HG03097 (cell line): ENCODE measurements at regions not wholly inside any gene's neighbourhood (a gene's known extent, or its start where the extent isn't known, plus 50 kb on each side); places are given as distances from the start of the nearest gene placed in this dataset.

Experiments
- ATAC-seq: cut with Tn5 transposase; IDR thresholded peaks from one replicate; pipeline ENCODE4 v1.9.1; 2021; ENCODE audit not compliant: unreplicated experiment, low FRiP score

DNA sequence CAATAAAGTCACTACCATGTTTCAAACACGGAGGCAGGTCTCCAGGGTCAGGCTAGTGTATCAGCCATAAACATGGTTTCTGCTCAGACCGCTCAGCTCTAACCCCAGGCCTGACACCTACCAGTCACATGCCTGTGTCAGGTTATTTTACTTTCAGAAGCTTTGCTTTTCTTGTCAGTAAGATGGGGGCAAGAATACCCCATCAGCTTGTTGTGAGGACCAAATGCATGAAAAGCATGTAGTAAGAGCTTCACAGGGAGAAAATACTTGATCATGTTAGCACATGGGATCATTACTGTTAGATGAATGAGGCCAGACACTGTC is 65.2 kb upstream of the PIM1 start:
- no peak for ATAC-seq

DNA sequence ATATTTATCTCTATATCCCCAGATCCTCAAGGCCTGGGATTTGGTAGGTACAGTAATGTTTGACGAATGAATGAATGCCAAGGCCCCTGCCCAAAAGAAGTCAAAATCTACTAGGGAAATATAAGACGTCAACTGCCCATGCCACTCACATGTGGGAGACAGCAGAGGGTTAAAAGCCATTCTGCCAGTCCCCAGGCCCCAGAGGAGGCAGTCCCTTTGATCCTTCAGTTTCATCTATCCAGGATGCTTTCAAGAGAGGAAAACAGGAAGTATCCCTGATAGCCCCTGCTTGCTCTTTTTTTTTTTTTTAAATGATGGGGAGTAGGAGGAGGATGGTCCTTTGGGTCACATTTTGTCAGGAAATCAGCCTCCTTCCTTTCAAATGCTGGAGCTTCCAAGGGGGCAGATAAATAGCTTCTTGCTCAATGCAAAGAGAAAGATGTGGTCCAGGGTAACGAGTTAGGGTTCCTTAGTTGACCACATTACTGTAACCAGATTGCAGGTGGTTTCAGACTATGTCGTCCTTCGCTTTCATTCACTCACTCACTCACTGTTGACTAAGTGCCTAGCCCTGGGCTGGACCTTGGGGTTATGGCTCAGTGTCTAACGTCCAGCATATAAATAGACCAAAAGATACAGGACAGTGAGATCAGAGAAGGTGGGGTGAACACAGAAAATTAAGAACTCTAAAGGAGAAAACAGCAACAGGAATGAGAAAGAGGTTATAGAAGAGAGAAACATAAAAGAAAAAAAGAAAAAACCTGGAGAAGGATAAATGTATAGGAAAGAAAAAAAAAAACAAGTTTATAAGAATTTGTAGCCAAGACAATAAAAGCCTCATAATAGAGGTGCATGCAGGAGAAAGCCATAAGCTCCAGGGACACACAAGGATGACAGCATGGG is 64.6 kb upstream of the PIM1 start:
- ATAC-seq = no peak

GRCh38 chr6:37106051-37106363 is 63.9 kb upstream of the PIM1 start:
- no peak for ATAC-seq

GRCh38 chr6:37106554-37106953 is 63.4 kb upstream of the PIM1 start:
- no peak for ATAC-seq

DNA sequence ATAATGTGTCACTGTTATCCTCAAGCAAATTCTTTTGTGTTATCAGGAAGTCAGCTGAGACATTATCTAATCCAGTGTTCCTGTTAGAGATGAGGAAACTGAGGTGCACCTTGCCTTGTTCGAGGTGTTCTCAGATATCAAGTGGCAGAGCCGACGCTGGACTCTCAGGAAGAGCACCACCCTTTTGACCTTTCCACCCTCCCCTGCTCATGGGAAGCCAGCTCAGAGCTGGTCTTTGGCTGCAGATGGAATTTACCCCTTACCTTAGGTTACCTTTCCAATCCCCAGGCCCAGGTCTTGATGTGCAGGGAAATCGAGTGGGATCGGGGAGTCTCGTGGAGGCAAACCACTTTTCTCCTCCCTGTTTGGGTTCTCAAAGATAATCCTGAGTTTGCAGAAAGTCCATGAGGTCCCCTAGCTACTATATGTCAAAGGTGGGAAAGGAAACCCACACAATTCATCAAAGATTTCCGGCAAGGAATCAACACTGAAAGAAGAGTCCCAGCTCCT is 62.9 kb upstream of the PIM1 start:
- ATAC-seq = no peak

GRCh38 chr6:37109714-37110499 is 60.0 kb upstream of the PIM1 start:
- no peak for ATAC-seq

GRCh38 chr6:37110500-37111461 is 59.2 kb upstream of the PIM1 start:
- no peak for ATAC-seq

DNA sequence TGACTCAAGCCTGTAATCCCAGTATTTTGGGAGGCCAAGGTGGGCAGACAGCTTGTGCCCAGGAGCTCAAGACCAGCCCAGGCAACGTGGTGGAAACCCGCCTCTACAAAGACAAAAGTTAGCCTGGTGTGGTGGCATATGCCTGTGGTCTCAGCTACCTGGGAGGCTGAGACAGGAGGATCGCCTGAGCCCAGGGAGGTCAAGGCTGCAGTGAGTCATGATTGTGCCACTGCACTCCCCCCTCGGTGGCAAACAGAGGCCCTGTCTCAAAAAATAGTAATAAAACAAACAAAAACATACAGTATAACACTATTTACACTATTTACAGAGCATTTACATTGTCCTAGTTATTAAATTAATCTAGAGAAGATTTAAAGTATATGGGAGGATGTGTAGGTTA is 56.0 kb upstream of the PIM1 start:
- ATAC-seq = no peak

DNA sequence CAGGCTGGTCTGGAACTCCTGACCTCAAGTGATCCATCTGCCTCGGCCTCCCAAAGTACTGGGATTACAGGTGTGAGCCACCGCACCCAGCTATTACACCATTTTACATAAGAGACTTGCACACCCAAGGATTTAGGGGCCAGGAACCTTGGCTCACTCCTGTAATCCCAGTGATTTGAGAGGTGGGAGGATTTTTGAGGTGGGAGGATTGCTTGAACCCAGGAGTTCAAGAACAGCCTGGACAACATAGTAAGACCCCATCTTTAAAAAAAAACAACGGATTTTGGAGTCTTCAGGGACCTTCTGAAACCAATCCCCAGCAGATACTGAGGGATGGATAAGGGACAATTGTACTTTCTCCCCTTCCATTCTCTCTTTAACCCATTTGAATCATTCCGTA is 55.3 kb upstream of the PIM1 start:
- no peak for ATAC-seq

- ATAC-seq = no peak
Observed at GRCh38 chr6:37115236-37115895, 54.6 kb upstream of the PIM1 start.

DNA sequence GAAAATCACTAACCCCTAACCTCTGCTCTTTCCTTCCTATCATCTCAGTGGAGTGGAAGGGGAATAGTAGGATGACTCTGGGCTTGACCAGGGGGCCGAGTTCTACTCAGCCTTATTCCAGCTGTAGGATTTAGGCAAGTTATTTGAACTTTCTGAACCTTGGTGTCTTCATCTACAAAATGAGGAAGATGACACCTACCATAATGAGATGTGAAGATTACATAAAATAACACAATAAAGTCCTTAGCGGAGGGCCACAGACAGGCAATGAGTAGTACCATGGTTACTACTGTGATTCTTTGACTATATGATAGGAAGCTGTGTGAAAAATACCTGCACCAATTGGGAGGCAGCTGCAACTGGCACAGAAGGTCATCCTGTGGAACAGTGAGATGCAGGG is 53.6 kb upstream of the PIM1 start:
- ATAC-seq = no peak

GRCh38 chr6:37119387-37119886 is 50.5 kb upstream of the PIM1 start:
- no peak for ATAC-seq
